SH-SY5Y (cell line): ENCODE measurements at regions not wholly inside any gene's neighbourhood (a gene's known extent, or its start where the extent isn't known, plus 50 kb on each side); places are given as distances from the start of the nearest gene placed in this dataset.

Experiments
- GATA2 ChIP-seq: IDR thresholded peaks from 2 replicates; pipeline ENCODE4 v1.6.1; 2011; ENCODE audit warnings: mild to moderate bottlenecking, low read depth, low read length
- GATA3 ChIP-seq: IDR thresholded peaks from 2 replicates; pipeline ENCODE4 v1.6.1; 2011; ENCODE audit warnings: low read depth, mild to moderate bottlenecking, low read length, moderate library complexity

DNA sequence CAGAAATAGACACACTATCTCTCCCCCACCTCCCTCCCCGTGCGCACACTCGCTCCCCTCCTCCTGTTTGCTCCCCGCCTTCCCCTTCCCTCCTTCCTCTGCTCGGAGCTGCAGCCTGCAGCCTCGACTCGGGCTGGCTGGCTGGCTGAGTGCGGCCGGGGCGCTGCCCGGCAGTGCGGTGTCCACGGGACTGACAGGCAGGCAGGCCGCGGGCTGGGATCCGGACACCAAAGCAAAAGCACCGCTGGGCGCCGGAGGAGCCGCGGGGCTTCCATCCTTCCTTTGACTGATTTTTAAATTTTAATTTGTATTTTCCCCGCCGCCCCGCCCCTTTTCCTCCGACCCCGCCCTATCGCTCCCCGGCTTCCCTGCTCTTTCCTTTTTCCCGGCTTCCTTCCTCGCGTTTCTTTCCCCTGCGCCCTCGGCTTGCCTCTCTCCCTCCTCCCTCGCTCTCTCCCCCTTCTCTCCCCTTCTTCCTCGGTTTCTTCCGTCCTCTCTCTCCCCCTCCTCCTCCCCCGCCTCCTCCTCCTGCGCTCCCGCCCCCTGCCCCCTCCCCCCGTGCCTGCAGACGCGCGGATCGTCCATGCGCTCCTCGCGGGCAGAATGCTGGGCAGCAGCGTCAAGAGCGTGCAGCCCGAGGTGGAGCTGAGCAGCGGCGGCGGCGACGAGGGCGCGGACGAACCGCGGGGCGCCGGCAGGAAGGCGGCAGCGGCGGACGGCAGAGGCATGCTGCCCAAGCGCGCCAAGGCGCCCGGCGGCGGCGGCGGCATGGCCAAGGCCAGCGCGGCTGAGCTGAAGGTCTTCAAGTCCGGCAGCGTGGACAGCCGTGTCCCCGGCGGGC lies 109.4 kb downstream of the NAV1 start:
- TF ChIP-seq GATA3 (no peak), GATA2 (no peak)
